PC-9 (cell line): ENCODE measurements at regions not wholly inside any gene's neighbourhood (a gene's known extent, or its start where the extent isn't known, plus 50 kb on each side); places are given as distances from the start of the nearest gene placed in this dataset.

Experiments used
- BruUV-seq: library from RNA; stranded (reverse); fragments of 400-500 nt; replicated peaks from 2 replicates; lab custom pipeline; 2021; lab: Mats Ljungman, UMichigan
- CTCF ChIA-PET: fragments of 300-600 bp; sonication (Branson Sonifier 250); formaldehyde crosslinking; loops from one replicate; lab custom pipeline; 2022; ENCODE audit warnings: antibody characterized with exemption; lab: Charles Lee
- POLR2A ChIA-PET: fragments of 300-600 bp; sonication (Branson Sonifier 250); formaldehyde crosslinking; loops from one replicate; lab custom pipeline; 2022; ENCODE audit warnings: antibody characterized with exemption; ENCODE audit not compliant: unreplicated experiment; lab: Charles Lee
- DNase-seq, 2 experiments: peaks; one replicate each; pipeline versions ENCODE4 v3.0.0 to v3.0.0-alpha.2; 2015 to 2022; ENCODE audit warnings: mixed read lengths in 1 of 2
- H2AFZ ChIP-seq: fragments of 200-600 bp; sonication (generic); 2 replicates; pipeline ENCODE4 v1.8.1; 2017; ENCODE audit warnings: antibody characterized with exemption
- H3F3A ChIP-seq: fragments of 200-600 bp; sonication (generic); 2 replicates; pipeline ENCODE4 v1.8.1; 2017; ENCODE audit warnings: antibody characterized with exemption, mild to moderate bottlenecking, low read depth; ENCODE audit not compliant: insufficient read depth
- H3K27ac ChIP-seq: fragments of 200-600 bp; sonication (generic); 2 replicates; pipeline ENCODE4 v1.6.1; 2016; ENCODE audit warnings: mixed run types
- H3K27me3 ChIP-seq: fragments of 200-600 bp; sonication (generic); 2 replicates; pipeline ENCODE4 v1.6.1; 2016; ENCODE audit warnings: low read depth, mixed run types; ENCODE audit not compliant: insufficient read depth
- H3K36me3 ChIP-seq: fragments of 200-600 bp; sonication (generic); 2 replicates; pipeline ENCODE4 v1.6.1; 2016; ENCODE audit warnings: low read depth, mixed run types
- H3K4me1 ChIP-seq: fragments of 200-600 bp; sonication (generic); replicated peaks from 2 replicates; pipeline ENCODE4 v1.6.1; 2016; ENCODE audit warnings: mixed run types; ENCODE audit not compliant: insufficient read depth
- H3K4me2 ChIP-seq: fragments of 200-600 bp; sonication (generic); 2 replicates; pipeline ENCODE4 v1.6.1; 2017; ENCODE audit warnings: mixed run types
- H3K4me3 ChIP-seq: fragments of 200-600 bp; sonication (generic); 2 replicates; pipeline ENCODE4 v1.6.1; 2016; ENCODE audit warnings: mixed run types
- H3K79me2 ChIP-seq: fragments of 200-600 bp; sonication (generic); 2 replicates; pipeline ENCODE4 v1.6.1; 2017; ENCODE audit warnings: low read depth, mixed run types
- H3K9me2 ChIP-seq: fragments of 200-600 bp; sonication (generic); 2 replicates; pipeline ENCODE4 v1.8.1; 2017; ENCODE audit warnings: mild to moderate bottlenecking; ENCODE audit not compliant: insufficient read depth
- H3K9me3 ChIP-seq: fragments of 200-600 bp; sonication (generic); 2 replicates; pipeline ENCODE4 v1.8.1; 2016; ENCODE audit warnings: low read depth; ENCODE audit not compliant: insufficient read depth
- H4K20me1 ChIP-seq: fragments of 200-600 bp; sonication (generic); 2 replicates; pipeline ENCODE4 v1.8.1; 2017; ENCODE audit not compliant: insufficient read depth
- EZH2 ChIP-seq: fragments of 200-600 bp; sonication (generic); IDR thresholded peaks from 2 replicates; pipeline ENCODE4 v1.8.0; 2017; ENCODE audit warnings: antibody characterized with exemption, low read depth
- intact Hi-C: fragments of 100-400 bp; cut with micrococcal nuclease; formaldehyde crosslinking; loops from one replicate; pipeline ENCODE4 v1.10.0; 2022; ENCODE audit not compliant: unreplicated experiment
- TF ChIP-seq, protein P1 (sequence below): fragments of 200-600 bp; sonication (generic); conservative IDR thresholded peaks from 2 replicates; pipeline ENCODE4 v1.6.1; 2017; ENCODE audit warnings: mixed run types, antibody characterized with exemption, mild to moderate bottlenecking, moderate library complexity

- Histone ChIP-seq H3F3A (no peaks in the 10 kb centered on the region; the same call in 1 of the 2 replicates), H3K27ac (no peak overlapping the region), H3K79me2 (no peaks in the 10 kb centered on the region), H4K20me1 (no peaks in the 10 kb centered on the region), H3K36me3 (no peaks in the 10 kb centered on the region), H3K4me1 (no peaks in the 10 kb centered on the region), H3K9me2 (no peaks in the 10 kb centered on the region), H3K9me3 (no peaks in the 10 kb centered on the region), H3K4me2 (no peak overlapping the region), H2AFZ (no peak overlapping the region), H3K27me3 (peaks cover 37% of the 10 kb centered on the region), H3K4me3 (no peak overlapping the region)
- no peak for DNase-seq
- CTCF ChIA-PET, result interaction anchor here (0.5 kb wide), 1 partner anchor 64 kb away, joined by 3 read pairs; no protein-coding TSS in a partner anchor
- TF ChIP-seq, protein P1, sequence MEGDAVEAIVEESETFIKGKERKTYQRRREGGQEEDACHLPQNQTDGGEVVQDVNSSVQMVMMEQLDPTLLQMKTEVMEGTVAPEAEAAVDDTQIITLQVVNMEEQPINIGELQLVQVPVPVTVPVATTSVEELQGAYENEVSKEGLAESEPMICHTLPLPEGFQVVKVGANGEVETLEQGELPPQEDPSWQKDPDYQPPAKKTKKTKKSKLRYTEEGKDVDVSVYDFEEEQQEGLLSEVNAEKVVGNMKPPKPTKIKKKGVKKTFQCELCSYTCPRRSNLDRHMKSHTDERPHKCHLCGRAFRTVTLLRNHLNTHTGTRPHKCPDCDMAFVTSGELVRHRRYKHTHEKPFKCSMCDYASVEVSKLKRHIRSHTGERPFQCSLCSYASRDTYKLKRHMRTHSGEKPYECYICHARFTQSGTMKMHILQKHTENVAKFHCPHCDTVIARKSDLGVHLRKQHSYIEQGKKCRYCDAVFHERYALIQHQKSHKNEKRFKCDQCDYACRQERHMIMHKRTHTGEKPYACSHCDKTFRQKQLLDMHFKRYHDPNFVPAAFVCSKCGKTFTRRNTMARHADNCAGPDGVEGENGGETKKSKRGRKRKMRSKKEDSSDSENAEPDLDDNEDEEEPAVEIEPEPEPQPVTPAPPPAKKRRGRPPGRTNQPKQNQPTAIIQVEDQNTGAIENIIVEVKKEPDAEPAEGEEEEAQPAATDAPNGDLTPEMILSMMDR, result no peak
- no peak for TF ChIP-seq EZH2
- POLR2A ChIA-PET, result no interaction called here
- no TSS peak for BruUV-seq
- intact Hi-C loops, result no loop called here
These were observed 457.1 kb downstream of the TYW1 start for GRCh38 chr7:67453580-67454380.

GRCh38 chr7:67455508-67455907 is 458.9 kb downstream of the TYW1 start:
- no TSS peak for BruUV-seq

GRCh38 chr7:67462781-67463191 is 466.2 kb downstream of the TYW1 start:
- intact Hi-C loops, result no loop called here
- no peaks in the 10 kb centered on the region for H3F3A ChIP-seq
- CTCF ChIA-PET, result no interaction called here
- no peak overlapping the region for H2AFZ ChIP-seq
- no peak overlapping the region for H3K4me3 ChIP-seq
- no peaks in the 10 kb centered on the region for H3K4me1 ChIP-seq
- H4K20me1 ChIP-seq, result no peaks in the 10 kb centered on the region
- H3K27me3 ChIP-seq, result peaks cover 62% of the 10 kb centered on the region
- no peaks in the 10 kb centered on the region for H3K9me3 ChIP-seq
- no TSS peak for BruUV-seq
- no peak overlapping the region for H3K27ac ChIP-seq
- no peaks in the 10 kb centered on the region for H3K9me2 ChIP-seq
- DNase-seq, result no peak
- H3K36me3 ChIP-seq, result no peaks in the 10 kb centered on the region
- H3K79me2 ChIP-seq, result no peaks in the 10 kb centered on the region
- TF ChIP-seq EZH2, result no peak
- TF ChIP-seq, protein P1, result no peak
- H3K4me2 ChIP-seq, result no peak overlapping the region
- POLR2A ChIA-PET, result no interaction called here

More at GRCh38 chr7:67455508-67455907, 458.9 kb downstream of the TYW1 start:
- no peak overlapping the region for H2AFZ ChIP-seq
- H4K20me1 ChIP-seq, result no peaks in the 10 kb centered on the region
- H3K9me3 ChIP-seq, result no peaks in the 10 kb centered on the region
- H3K4me1 ChIP-seq, result no peaks in the 10 kb centered on the region
- intact Hi-C loops, result no loop called here
- no peaks in the 10 kb centered on the region for H3K36me3 ChIP-seq
- H3K27me3 ChIP-seq, result peaks cover 53% of the 10 kb centered on the region
- ChIA-PET POLR2A (no interaction called here), CTCF (no interaction called here)
- H3K79me2 ChIP-seq, result no peaks in the 10 kb centered on the region
- H3K27ac ChIP-seq, result no peak overlapping the region
- no peak for TF ChIP-seq EZH2
- TF ChIP-seq, protein P1, result no peak
- no peak for DNase-seq
- no peak overlapping the region for H3K4me3 ChIP-seq
- H3K9me2 ChIP-seq, result no peaks in the 10 kb centered on the region
- H3F3A ChIP-seq, result no peaks in the 10 kb centered on the region; the same call in 1 of the 2 replicates
- H3K4me2 ChIP-seq, result no peak overlapping the region
